HEK293T (cell line): ENCODE measurements at regions not wholly inside any gene's neighbourhood (a gene's known extent, or its start where the extent isn't known, plus 50 kb on each side); places are given as distances from the start of the nearest gene placed in this dataset.

Experiments used
- BHLHE40 ChIP-seq: fragments of 450-650 bp; IDR thresholded peaks from 2 replicates; pipeline ENCODE4 v1.6.1; 2016; ENCODE audit warnings: mild to moderate bottlenecking, moderate library complexity, borderline replicate concordance
- CTBP1 ChIP-seq: fragments of 450-650 bp; IDR thresholded peaks from 2 replicates; pipeline ENCODE4 v1.6.1; 2016; ENCODE audit warnings: borderline replicate concordance
- FOXA1 ChIP-seq: fragments of 450-650 bp; IDR thresholded peaks from 2 replicates; pipeline ENCODE4 v1.6.1; 2016; ENCODE audit warnings: mild to moderate bottlenecking
- FOXK2 ChIP-seq: fragments of 450-650 bp; IDR thresholded peaks from 2 replicates; pipeline ENCODE4 v1.6.1; 2016; ENCODE audit warnings: mild to moderate bottlenecking
- FOXM1 ChIP-seq: fragments of 450-650 bp; IDR thresholded peaks from 2 replicates; pipeline ENCODE4 v1.6.1; 2017; ENCODE audit warnings: mild to moderate bottlenecking, borderline replicate concordance
- SP1 ChIP-seq: fragments of 450-650 bp; IDR thresholded peaks from 2 replicates; pipeline ENCODE4 v1.6.1; 2017
- TARDBP ChIP-seq: fragments of 450-650 bp; IDR thresholded peaks from 2 replicates; pipeline ENCODE4 v1.6.1; 2016
- TF ChIP-seq, protein P1 (sequence below): fragments of 450-650 bp; IDR thresholded peaks from 2 replicates; pipeline ENCODE4 v1.6.1; 2016

- TF ChIP-seq, protein P1, sequence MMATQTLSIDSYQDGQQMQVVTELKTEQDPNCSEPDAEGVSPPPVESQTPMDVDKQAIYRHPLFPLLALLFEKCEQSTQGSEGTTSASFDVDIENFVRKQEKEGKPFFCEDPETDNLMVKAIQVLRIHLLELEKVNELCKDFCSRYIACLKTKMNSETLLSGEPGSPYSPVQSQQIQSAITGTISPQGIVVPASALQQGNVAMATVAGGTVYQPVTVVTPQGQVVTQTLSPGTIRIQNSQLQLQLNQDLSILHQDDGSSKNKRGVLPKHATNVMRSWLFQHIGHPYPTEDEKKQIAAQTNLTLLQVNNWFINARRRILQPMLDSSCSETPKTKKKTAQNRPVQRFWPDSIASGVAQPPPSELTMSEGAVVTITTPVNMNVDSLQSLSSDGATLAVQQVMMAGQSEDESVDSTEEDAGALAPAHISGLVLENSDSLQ, result no peak
- no peak for TF ChIP-seq CTBP1
- no peak for TF ChIP-seq FOXM1
- no peak for TF ChIP-seq TARDBP
- no peak for TF ChIP-seq SP1
- TF ChIP-seq BHLHE40, result no peak
- TF ChIP-seq FOXA1, result no peak
- TF ChIP-seq FOXK2, result no peak
Measured at GRCh38 chr6:48775157-48775556, 664.2 kb upstream of the PTCHD4 start.
